GM10248 (cell line): ENCODE measurements at regions not wholly inside any gene's neighbourhood (a gene's known extent, or its start where the extent isn't known, plus 50 kb on each side); places are given as distances from the start of the nearest gene placed in this dataset.

ENCODE experiments used
- CTCF ChIA-PET: fragments of 300-600 bp; sonication (Branson Sonifier 250); formaldehyde crosslinking; extraction: SDS; loops from one replicate; lab custom pipeline; 2021; ENCODE audit warnings: antibody characterized with exemption; lab: Yijun Ruan, JAX
- POLR2A ChIA-PET: fragments of 350-650 bp; sonication (Branson Sonifier 250); formaldehyde crosslinking; extraction: SDS; loops from one replicate; lab custom pipeline; 2020; ENCODE audit warnings: antibody characterized with exemption; lab: Yijun Ruan, JAX
- DNase-seq: peaks from one replicate; pipeline ENCODE4 v3.0.0; 2012; ENCODE audit errors: extremely low spot score
- CTCF ChIP-seq: IDR thresholded peaks from 2 replicates; pipeline ENCODE4 v1.5.1; 2012; ENCODE audit warnings: mild to moderate bottlenecking, low read depth; ENCODE audit errors: extremely low read depth, missing control alignments, control extremely low read depth

- no peak for TF ChIP-seq CTCF
- POLR2A ChIA-PET, result no interaction called here
- CTCF ChIA-PET, result interaction anchor here (1.5 kb wide), 1 partner anchor 47 kb away, joined by 3 read pairs; no protein-coding TSS in a partner anchor
- DNase-seq, result no peak
Measured at GRCh38 chr5:82699737-82700136, 377.5 kb downstream of the TMEM167A start.

GRCh38 chr5:82698026-82698425, 379.2 kb downstream of the TMEM167A start:
- ChIA-PET CTCF (interaction anchor here (1.4 to 1.5 kb wide), 2 partner anchors 9 to 49 kb away, joined by 3 read pairs; no protein-coding TSS in a partner anchor), POLR2A (no interaction called here)
- TF ChIP-seq CTCF, result no peak
- no peak for DNase-seq

DNA sequence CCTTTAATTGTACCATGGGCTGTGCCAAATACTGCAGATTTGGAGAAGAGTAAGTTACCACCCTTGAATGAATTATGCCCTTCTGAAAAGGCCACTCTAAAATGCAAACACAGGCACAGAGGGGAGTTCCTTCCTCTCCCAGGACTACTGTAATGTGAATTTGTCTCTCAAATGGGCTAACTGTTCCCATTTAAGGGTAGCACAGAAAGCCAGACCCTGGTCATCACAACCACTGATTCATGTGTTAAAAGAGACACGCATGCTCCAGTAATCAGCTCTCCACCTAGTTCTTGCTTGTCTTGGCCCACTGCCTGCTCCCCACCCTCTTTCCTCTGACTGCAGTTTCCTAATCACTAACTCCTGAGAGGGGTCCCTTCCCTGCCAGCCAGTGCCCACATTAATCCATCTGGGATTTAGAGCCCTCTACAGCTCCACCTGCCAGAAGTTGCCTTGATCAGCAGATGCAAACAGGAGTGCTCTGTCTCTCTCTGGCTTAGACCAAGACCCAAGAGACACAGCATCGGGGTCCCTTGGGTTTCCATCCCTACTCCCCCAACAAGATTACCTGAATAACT, 382.4 kb downstream of the TMEM167A start:
- DNase-seq, result no peak
- POLR2A ChIA-PET, result no interaction called here
- CTCF ChIA-PET, result interaction anchor here (1.5 kb wide), 1 partner anchor 9 kb away, joined by 4 read pairs; no protein-coding TSS in a partner anchor
- TF ChIP-seq CTCF, result no peak

GRCh38 chr5:82692826-82693225, 384.4 kb downstream of the TMEM167A start:
- no peak for TF ChIP-seq CTCF
- CTCF ChIA-PET, result no interaction called here
- POLR2A ChIA-PET, result no interaction called here
- no peak for DNase-seq

- no peak for DNase-seq
- CTCF ChIA-PET, result interaction anchor here (1.1 kb wide), 1 partner anchor 17 kb away, joined by 3 read pairs; no protein-coding TSS in a partner anchor
- no peak for TF ChIP-seq CTCF
- POLR2A ChIA-PET, result no interaction called here
Measured at GRCh38 chr5:82684659-82685058, 392.5 kb downstream of the TMEM167A start.

- no peak for DNase-seq
- TF ChIP-seq CTCF, result no peak
- CTCF ChIA-PET, result interaction anchor here (1.1 kb wide), 1 partner anchor 18 kb away, joined by 3 read pairs; no protein-coding TSS in a partner anchor
- POLR2A ChIA-PET, result no interaction called here
Measured at GRCh38 chr5:82684165-82684564, 393.0 kb downstream of the TMEM167A start.
